Activated CD8-positive, alpha-beta T cell treated with anti-CD3 and anti-CD28 coated beads, Interleukin-2, amount 10 ng/mL, durations not matched to agents 7 days and 5 days (primary cell): ENCODE measurements at regions not wholly inside any gene's neighbourhood (a gene's known extent, or its start where the extent isn't known, plus 50 kb on each side); places are given as distances from the start of the nearest gene placed in this dataset.

Experiments
- ATAC-seq: fragments of 150-1000 bp; cut with Tn5 transposase; one replicate; pipeline ENCODE4 v1.10.0; 2021; ENCODE audit warnings: moderate library complexity
- CTCF ChIA-PET: fragments of 350-600 bp; sonication (Branson Sonifier 250); formaldehyde crosslinking; loops from one replicate; lab custom pipeline; 2021; ENCODE audit warnings: antibody characterized with exemption; lab: Charles Lee
- POLR2A ChIA-PET: fragments of 350-600 bp; sonication (Branson Sonifier 250); formaldehyde crosslinking; loops from one replicate; lab custom pipeline; 2021; ENCODE audit warnings: antibody characterized with exemption; lab: Charles Lee
- DNase-seq: peaks from one replicate; pipeline ENCODE4 v3.0.0-alpha.2; 2020
- H3K27ac Mint-ChIP-seq: one replicate; pipeline ENCODE4 v1.8.0; 2021; ENCODE audit warnings: mild to moderate bottlenecking, mixed read lengths
- H3K27me3 Mint-ChIP-seq: one replicate; pipeline ENCODE4 v1.8.0; 2021; ENCODE audit warnings: low read depth, mixed read lengths
- H3K36me3 Mint-ChIP-seq: one replicate; pipeline ENCODE4 v1.8.0; 2021; ENCODE audit warnings: low read depth, mixed read lengths
- H3K4me1 Mint-ChIP-seq: one replicate; pipeline ENCODE4 v1.8.0; 2021; ENCODE audit warnings: low read depth, mixed read lengths
- H3K4me3 Mint-ChIP-seq: one replicate; pipeline ENCODE4 v1.8.0; 2021; ENCODE audit warnings: mild to moderate bottlenecking, mixed read lengths
- H3K9me3 Mint-ChIP-seq: one replicate; pipeline ENCODE4 v1.8.0; 2022; ENCODE audit warnings: mixed read lengths; ENCODE audit not compliant: insufficient read depth

DNA sequence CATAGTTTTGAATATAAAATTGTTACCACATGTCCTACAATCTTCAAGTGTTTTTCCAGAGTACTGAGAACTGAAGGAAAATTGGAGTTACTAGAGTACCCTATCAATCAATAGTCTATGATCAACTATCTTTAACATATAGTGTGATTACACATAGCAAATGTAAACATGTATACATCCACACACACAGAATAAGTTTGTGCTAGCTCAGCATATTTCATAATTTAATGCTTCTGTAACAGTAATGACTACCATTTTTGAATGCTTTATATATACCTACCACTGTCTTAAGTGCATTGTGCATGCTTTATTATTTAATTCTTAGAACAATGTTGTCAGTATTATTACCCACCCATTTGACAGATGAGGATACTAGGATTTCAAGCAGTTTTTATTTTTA is 523.9 kb downstream of the HAO1 start:
- CTCF ChIA-PET: no interaction called here
- ATAC-seq (no peak), DNase-seq (no peak)
- H3K4me1 Mint-ChIP-seq: no peaks in the 10 kb centered on the region
- H3K9me3 Mint-ChIP-seq: peaks cover 3% of the 10 kb centered on the region
- no peak overlapping the region for H3K4me3 Mint-ChIP-seq
- H3K27me3 Mint-ChIP-seq: no peaks in the 10 kb centered on the region
- H3K36me3 Mint-ChIP-seq: no peaks in the 10 kb centered on the region
- POLR2A ChIA-PET: no interaction called here
- H3K27ac Mint-ChIP-seq: no peak overlapping the region

DNA sequence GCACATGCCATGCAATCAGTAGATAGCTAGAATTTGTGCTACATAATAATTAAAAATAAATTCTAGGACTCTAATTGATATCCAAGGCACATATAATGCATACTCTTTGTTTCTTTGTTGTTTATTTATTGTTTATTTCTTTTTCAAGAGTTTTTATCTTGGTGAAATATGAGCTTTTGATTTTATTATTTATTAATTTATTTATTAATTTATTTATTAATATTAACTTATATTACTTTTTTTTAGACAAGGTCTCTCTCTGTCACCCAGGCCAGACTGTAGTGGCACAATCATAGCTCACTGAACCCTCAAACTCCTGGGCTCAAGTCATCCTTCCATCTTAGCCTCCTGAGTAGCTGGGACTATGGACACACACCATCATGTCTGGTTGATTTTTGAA is 519.9 kb downstream of the HAO1 start:
- no peaks in the 10 kb centered on the region for H3K36me3 Mint-ChIP-seq
- no peak overlapping the region for H3K4me3 Mint-ChIP-seq
- no peaks in the 10 kb centered on the region for H3K9me3 Mint-ChIP-seq
- no peaks in the 10 kb centered on the region for H3K4me1 Mint-ChIP-seq
- CTCF ChIA-PET: no interaction called here
- no peak overlapping the region for H3K27ac Mint-ChIP-seq
- DNase-seq: no peak
- H3K27me3 Mint-ChIP-seq: no peaks in the 10 kb centered on the region
- ATAC-seq: no peak
- POLR2A ChIA-PET: interaction anchor here (0.6 kb wide), 1 partner anchor 15 kb away, joined by 3 read pairs; no protein-coding TSS in a partner anchor

DNA sequence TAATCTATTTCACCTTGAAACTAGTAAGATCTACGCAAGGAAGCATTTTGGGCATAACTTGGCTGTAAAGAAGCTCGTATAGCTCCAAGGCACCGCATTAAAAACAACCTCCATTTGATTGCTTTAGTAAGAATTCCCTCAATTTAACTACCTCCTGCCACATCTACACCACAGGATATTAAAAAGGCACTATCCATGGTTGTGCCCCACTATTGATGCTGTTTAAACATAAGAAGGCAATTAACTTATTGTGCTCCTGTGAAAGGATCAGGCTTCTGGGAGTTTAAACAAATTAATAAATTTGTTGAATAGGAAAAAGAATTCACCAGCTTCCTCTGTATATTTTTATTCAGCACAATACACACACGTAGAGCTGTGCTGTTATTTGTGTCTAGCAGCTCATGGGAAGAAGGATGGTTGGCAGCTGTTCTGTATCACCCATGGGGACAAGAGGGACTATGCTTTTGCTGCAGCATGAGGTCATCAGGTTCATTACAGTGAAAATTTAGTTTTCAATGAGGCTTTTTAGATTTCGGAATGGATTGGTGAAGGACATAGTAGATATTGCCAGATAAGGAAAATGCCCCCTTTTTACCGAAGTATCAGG is 513.3 kb downstream of the HAO1 start:
- POLR2A ChIA-PET: no interaction called here
- Mint-ChIP-seq H3K4me1 (no peaks in the 10 kb centered on the region), H3K27ac (no peak overlapping the region), H3K27me3 (no peaks in the 10 kb centered on the region), H3K36me3 (no peaks in the 10 kb centered on the region), H3K4me3 (no peak overlapping the region), H3K9me3 (peaks cover 11% of the 10 kb centered on the region)
- DNase-seq: no peak
- no peak for ATAC-seq
- CTCF ChIA-PET: no interaction called here

DNA sequence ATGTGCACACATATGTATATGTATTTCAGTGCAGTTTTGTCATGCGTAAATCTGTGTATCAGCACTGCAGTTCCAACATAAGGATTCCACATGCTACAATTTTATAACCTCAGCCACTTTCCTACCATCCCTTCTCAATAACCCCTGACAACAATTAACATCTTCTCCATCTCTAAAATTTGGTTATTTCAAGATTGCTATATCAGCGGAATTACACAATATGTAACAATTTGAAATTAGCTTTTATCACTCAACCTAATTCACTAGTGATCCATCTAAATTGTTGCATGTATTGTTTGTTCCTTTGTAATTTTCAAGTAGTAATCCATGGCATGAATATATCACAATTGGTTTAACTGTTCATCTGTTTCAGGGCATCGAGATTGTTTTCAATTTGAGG is 511.3 kb downstream of the HAO1 start:
- no peaks in the 10 kb centered on the region for H3K4me1 Mint-ChIP-seq
- ChIA-PET CTCF (no interaction called here), POLR2A (no interaction called here)
- no peaks in the 10 kb centered on the region for H3K36me3 Mint-ChIP-seq
- H3K4me3 Mint-ChIP-seq: no peak overlapping the region
- no peak for ATAC-seq
- DNase-seq: no peak
- H3K9me3 Mint-ChIP-seq: peaks cover 11% of the 10 kb centered on the region
- H3K27me3 Mint-ChIP-seq: no peaks in the 10 kb centered on the region
- H3K27ac Mint-ChIP-seq: no peak overlapping the region

DNA sequence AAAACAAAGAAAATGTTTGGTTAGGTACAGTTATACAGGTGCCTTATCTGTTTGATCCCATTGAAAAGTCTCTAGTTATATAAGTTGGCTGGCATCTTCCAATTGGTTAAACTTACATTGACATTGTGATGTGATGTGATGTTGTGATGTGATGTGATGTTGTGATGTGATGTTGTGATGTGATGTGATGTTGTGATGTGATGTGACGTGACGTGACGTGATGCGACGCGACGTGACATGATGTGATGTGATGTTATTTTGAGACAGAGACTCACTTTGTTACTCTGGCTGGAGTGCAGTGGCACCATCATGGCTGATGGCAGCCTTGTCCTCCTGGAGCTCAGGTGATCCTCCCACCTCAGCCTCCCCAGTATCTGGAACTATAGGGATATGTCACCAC is 507.6 kb downstream of the HAO1 start:
- ChIA-PET CTCF (no interaction called here), POLR2A (no interaction called here)
- Mint-ChIP-seq H3K27ac (no peak overlapping the region), H3K4me3 (no peak overlapping the region), H3K4me1 (no peaks in the 10 kb centered on the region), H3K27me3 (no peaks in the 10 kb centered on the region), H3K9me3 (peaks cover 11% of the 10 kb centered on the region), H3K36me3 (no peaks in the 10 kb centered on the region)
- ATAC-seq (no peak), DNase-seq (no peak)

DNA sequence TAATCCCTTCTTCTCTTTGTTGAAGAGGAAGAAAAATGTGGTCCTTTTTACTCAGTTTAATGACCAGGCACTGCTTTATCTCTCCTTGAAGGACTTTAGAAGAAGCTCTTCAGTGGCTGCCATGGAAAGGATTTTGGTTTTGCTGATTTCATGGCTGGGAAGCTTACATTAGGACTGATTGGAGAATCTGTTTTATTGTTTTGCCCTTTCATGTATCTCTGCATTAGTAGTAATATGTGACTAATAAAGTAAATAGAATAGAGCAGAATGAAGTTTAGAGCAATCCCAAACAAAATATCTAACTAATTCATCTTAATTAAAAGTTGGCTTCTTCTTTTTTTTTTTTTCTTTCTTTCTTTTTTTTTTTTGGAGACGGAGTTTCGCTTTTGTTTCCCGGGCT is 502.9 kb downstream of the HAO1 start:
- Mint-ChIP-seq H3K36me3 (no peaks in the 10 kb centered on the region), H3K4me3 (no peak overlapping the region), H3K4me1 (no peaks in the 10 kb centered on the region), H3K27me3 (no peaks in the 10 kb centered on the region), H3K27ac (no peak overlapping the region), H3K9me3 (peaks cover 6% of the 10 kb centered on the region)
- POLR2A ChIA-PET: no interaction called here
- CTCF ChIA-PET: no interaction called here
- no peak for DNase-seq
- ATAC-seq: no peak

DNA sequence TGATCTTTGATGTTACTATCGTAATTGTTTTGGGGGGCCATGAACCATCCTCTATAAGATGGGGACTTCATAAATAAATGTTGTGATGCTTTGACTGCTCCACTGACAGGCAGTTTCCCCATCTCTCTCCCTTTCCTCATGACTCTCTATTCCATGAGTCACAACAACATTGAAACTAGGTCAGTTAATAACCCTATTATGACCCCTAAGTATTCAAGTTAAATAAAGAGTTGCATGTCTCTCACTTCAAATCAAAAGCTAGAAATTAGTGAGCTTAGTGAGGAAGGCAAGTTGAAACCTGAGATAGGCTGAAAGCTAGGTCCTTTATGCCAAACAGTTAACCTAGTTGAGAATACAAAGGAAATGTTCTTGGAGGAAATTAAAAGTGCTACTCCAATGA is 491.0 kb downstream of the HAO1 start:
- no peaks in the 10 kb centered on the region for H3K4me1 Mint-ChIP-seq
- CTCF ChIA-PET: no interaction called here
- DNase-seq (no peak), ATAC-seq (no peak)
- no peak overlapping the region for H3K27ac Mint-ChIP-seq
- POLR2A ChIA-PET: no interaction called here
- H3K4me3 Mint-ChIP-seq: no peak overlapping the region
- no peaks in the 10 kb centered on the region for H3K36me3 Mint-ChIP-seq
- peaks cover 13% of the 10 kb centered on the region for H3K9me3 Mint-ChIP-seq
- H3K27me3 Mint-ChIP-seq: no peaks in the 10 kb centered on the region

DNA sequence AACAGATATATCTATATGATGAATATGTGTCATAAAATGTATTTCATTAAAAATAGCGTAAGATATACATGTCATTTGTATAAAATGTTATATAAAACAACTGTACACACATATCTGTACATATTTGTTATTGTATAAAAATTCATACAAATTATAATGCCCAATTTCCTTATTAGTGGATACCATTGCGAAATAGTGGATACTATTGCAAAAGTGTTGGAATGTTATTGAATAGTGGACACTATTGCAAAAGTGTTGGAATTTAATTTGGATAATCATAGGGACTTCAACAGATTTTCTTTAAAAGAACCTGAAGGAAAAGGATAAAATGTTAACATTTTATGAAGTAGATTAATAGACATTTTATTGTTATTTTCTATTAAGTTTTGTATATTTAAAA is 487.4 kb downstream of the HAO1 start:
- Mint-ChIP-seq H3K27ac (no peak overlapping the region), H3K4me1 (no peaks in the 10 kb centered on the region), H3K4me3 (no peak overlapping the region), H3K27me3 (no peaks in the 10 kb centered on the region), H3K9me3 (peaks cover 11% of the 10 kb centered on the region), H3K36me3 (no peaks in the 10 kb centered on the region)
- POLR2A ChIA-PET: no interaction called here
- CTCF ChIA-PET: no interaction called here
- ATAC-seq (no peak), DNase-seq (no peak)

DNA sequence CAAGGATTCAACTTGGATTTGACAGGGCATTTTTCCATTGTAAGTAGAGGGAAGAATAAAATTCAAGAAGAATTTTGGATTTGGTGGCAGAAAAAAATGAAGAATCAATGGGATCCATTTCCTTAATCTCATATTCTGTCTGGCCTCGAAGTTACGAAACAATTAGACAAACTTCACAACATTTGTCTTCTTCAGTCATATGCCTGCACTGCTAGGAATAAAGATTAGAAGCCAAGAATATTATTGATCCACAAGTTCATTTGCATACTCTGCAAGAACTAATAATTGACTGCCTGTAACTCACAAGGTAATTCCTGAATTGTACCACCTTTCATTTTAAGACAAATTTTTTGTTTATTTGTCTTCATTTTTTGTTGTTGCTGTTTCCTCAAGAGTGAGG is 486.2 kb downstream of the HAO1 start:
- Mint-ChIP-seq H3K4me1 (no peaks in the 10 kb centered on the region), H3K36me3 (no peaks in the 10 kb centered on the region), H3K4me3 (no peak overlapping the region), H3K27ac (no peak overlapping the region), H3K27me3 (no peaks in the 10 kb centered on the region), H3K9me3 (peaks cover 11% of the 10 kb centered on the region)
- ChIA-PET CTCF (no interaction called here), POLR2A (no interaction called here)
- no peak for DNase-seq
- ATAC-seq: no peak

DNA sequence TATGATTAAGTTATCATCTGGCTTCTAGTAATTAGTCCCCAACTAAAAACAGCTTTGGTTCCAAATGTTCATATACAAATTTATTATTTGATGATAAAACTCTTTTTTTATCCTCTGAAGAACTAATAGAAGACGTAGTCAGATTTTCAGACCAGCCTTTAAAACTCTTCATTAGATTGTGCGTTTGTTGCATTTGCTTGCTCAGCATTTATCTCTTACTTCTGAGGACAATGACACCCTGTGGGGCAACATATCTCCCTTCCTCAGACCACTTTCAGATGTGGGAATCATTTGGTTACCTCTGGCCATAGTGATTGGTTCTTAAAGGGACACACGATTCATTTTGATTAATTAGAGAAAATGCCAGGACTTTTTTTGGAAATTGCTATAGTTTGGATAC is 481.8 kb downstream of the HAO1 start:
- no peak overlapping the region for H3K4me3 Mint-ChIP-seq
- ChIA-PET POLR2A (no interaction called here), CTCF (no interaction called here)
- no peaks in the 10 kb centered on the region for H3K4me1 Mint-ChIP-seq
- ATAC-seq (no peak), DNase-seq (no peak)
- H3K36me3 Mint-ChIP-seq: no peaks in the 10 kb centered on the region
- H3K27ac Mint-ChIP-seq: no peak overlapping the region
- no peaks in the 10 kb centered on the region for H3K27me3 Mint-ChIP-seq
- H3K9me3 Mint-ChIP-seq: peaks cover 4% of the 10 kb centered on the region

DNA sequence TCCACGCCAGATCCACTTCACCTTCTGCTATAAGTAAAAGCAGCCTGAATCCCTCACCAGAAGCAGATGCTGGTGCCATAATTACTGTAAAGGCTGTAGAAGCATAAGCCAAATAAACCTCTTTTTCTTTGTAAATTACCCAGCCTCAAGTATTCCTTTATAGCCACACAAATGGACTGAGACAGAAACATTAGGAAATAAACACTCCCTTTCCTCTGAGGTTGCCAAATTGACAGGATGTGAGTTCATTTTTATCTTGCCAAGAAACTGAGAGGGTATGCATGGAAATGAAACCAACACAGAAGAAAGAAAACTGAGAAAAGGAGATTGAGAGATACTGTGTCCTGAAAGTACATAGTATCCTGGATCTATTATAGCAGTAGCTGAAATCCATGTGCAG is 481.2 kb downstream of the HAO1 start:
- ATAC-seq (no peak), DNase-seq (no peak)
- H3K4me3 Mint-ChIP-seq: no peak overlapping the region
- CTCF ChIA-PET: no interaction called here
- H3K4me1 Mint-ChIP-seq: no peaks in the 10 kb centered on the region
- no peak overlapping the region for H3K27ac Mint-ChIP-seq
- H3K9me3 Mint-ChIP-seq: peaks cover 4% of the 10 kb centered on the region
- H3K27me3 Mint-ChIP-seq: no peaks in the 10 kb centered on the region
- no peaks in the 10 kb centered on the region for H3K36me3 Mint-ChIP-seq
- POLR2A ChIA-PET: no interaction called here

DNA sequence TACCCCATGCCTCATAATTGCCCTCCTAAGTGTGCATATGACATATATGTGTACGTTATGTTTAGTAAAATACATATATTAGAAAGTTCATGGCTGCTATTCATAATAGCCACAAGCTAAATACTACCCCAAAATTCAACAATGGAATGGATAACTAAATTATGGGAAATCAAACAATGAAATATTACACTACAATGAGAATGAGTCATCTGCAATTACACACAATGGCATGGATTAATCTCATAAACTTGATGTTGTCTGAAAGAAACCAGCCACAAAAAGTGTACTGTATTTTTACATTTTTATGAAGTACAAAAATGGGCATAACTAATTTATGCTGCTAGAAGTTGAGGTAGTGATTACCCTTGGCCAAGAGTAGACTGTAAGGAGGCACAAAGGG is 477.0 kb downstream of the HAO1 start:
- ChIA-PET POLR2A (no interaction called here), CTCF (no interaction called here)
- Mint-ChIP-seq H3K27me3 (no peaks in the 10 kb centered on the region), H3K27ac (no peak overlapping the region), H3K36me3 (no peaks in the 10 kb centered on the region), H3K9me3 (no peaks in the 10 kb centered on the region), H3K4me1 (no peaks in the 10 kb centered on the region), H3K4me3 (no peak overlapping the region)
- DNase-seq: no peak
- ATAC-seq: no peak

DNA sequence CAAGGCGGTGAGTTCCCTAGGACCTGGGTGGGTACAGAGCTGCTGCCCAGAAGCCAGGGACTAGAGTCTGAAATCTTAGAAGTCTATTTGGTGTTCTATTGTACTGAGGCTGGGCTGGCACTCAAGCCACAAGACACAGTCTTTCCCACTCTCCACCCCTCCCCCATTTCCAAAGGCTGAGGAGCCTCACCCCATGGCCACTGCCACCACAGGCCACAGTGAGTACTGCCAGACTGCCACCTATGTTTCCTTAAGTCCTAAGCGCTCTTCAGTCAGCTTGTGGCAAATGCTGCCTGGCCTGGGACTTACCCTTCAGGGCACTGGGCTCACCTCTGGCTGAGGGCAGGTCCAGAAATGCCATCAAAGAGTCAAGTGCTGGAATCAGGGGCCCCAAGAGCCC is 469.3 kb downstream of the HAO1 start:
- Mint-ChIP-seq H3K36me3 (no peaks in the 10 kb centered on the region), H3K9me3 (peaks cover 7% of the 10 kb centered on the region), H3K4me1 (no peaks in the 10 kb centered on the region), H3K4me3 (no peak overlapping the region), H3K27ac (no peak overlapping the region), H3K27me3 (no peaks in the 10 kb centered on the region)
- no peak for ATAC-seq
- ChIA-PET POLR2A (no interaction called here), CTCF (no interaction called here)
- DNase-seq: no peak
